Prostate gland (tissue), 2 donors: ENCODE measurements at regions not wholly inside any gene's neighbourhood (a gene's known extent, or its start where the extent isn't known, plus 50 kb on each side); places are given as distances from the start of the nearest gene placed in this dataset.

Experiments used
- DNase-seq: peaks from one replicate; pipeline ENCODE4 v3.0.0-alpha.2; 2019; ENCODE audit warnings: low spot score
- H3K27ac ChIP-seq, 2 donors: fragments of 200-600 bp; sonication (generic); 2 replicates each; pipeline ENCODE4 v1.5.1; 2017 to 2019
- H3K27me3 ChIP-seq: fragments of 200-600 bp; sonication (generic); replicated peaks from 2 replicates; pipeline ENCODE4 v1.5.1; 2019; ENCODE audit not compliant: insufficient read depth
- H3K36me3 ChIP-seq, 2 donors: fragments of 200-600 bp; sonication (generic); 1 replicate in 1 of 2; 2 replicates in 1 of 2; pipeline versions ENCODE4 v1.5.1 to v1.8.1; 2017 to 2019
- H3K4me1 ChIP-seq: fragments of 200-600 bp; sonication (generic); replicated peaks from 2 replicates; pipeline ENCODE4 v1.5.1; 2019
- H3K4me3 ChIP-seq, 2 donors: fragments of 200-600 bp; sonication (generic); 2 replicates each; pipeline ENCODE4 v1.5.1; 2017 to 2019
- H3K9me3 ChIP-seq: fragments of 200-600 bp; sonication (generic); 2 replicates; pipeline ENCODE4 v1.5.1; 2017
- CTCF ChIP-seq, 4 experiments: fragments of 200-600 bp in 2 of 4; fragments of 450-650 bp in 2 of 4; sonication (generic) in 2 of 4; IDR thresholded peaks; 1 replicate in 3 of 4; 2 replicates in 1 of 4; pipeline ENCODE4 v1.5.1; 2016 to 2019; ENCODE audit warnings: antibody characterized with exemption in 4 of 4, mild to moderate bottlenecking in 2 of 4, moderate library complexity in 2 of 4
- POLR2A ChIP-seq: fragments of 450-650 bp; IDR thresholded peaks from one replicate; pipeline ENCODE4 v1.6.1; 2016; ENCODE audit warnings: antibody characterized with exemption, mild to moderate bottlenecking
- POLR2AphosphoS5 ChIP-seq: sonication (generic); formaldehyde crosslinking; IDR thresholded peaks from one replicate; pipeline ENCODE4 v1.6.1; 2017; ENCODE audit warnings: antibody characterized with exemption
- WGBS: methylation state at CpG from one replicate; pipeline ENCODE4 v1.1.5; 2018; 5-methylcytosine and 5-hydroxymethylcytosine counted together
- intact Hi-C: fragments of 100-400 bp; cut with DNase I; formaldehyde crosslinking; loops from one replicate; pipeline ENCODE4 v1.14.2; 2022

- no peaks in the 10 kb centered on the region for H3K27me3 ChIP-seq
- WGBS, result 90% methylated on average over 9 of the region's 9 CpGs
- no peak overlapping the region for H3K4me3 ChIP-seq
- no peaks in the 10 kb centered on the region for H3K36me3 ChIP-seq
- DNase-seq, result no peak
- H3K4me1 ChIP-seq, result no peaks in the 10 kb centered on the region
- intact Hi-C loops, result no loop called here
- H3K9me3 ChIP-seq, result no peaks in the 10 kb centered on the region
- H3K27ac ChIP-seq, result no peak overlapping the region
- TF ChIP-seq CTCF (IDR thresholded peaks at IDR 0.05) (no peak), POLR2A (no peak), POLR2AphosphoS5 (no peak)
These were observed 136.0 kb downstream of the DDX1 start for GRCh38 chr2:15727396-15728244.

- H3K36me3 ChIP-seq, result no peaks in the 10 kb centered on the region
- H3K27ac ChIP-seq, result no peak overlapping the region
- DNase-seq, result no peak
- H3K4me1 ChIP-seq, result no peaks in the 10 kb centered on the region
- H3K4me3 ChIP-seq, result no peak overlapping the region
- 92% methylated on average over 9 of the region's 9 CpGs for WGBS
- no peaks in the 10 kb centered on the region for H3K27me3 ChIP-seq
- intact Hi-C loops, result no loop called here
- H3K9me3 ChIP-seq, result no peaks in the 10 kb centered on the region
- no peak for TF ChIP-seq CTCF (IDR thresholded peaks at IDR 0.05)
- TF ChIP-seq POLR2AphosphoS5, result no peak
- TF ChIP-seq POLR2A, result no peak
These were observed 136.7 kb downstream of the DDX1 start for GRCh38 chr2:15728245-15728938.

- no peak for TF ChIP-seq POLR2AphosphoS5
- no peak for TF ChIP-seq POLR2A
- TF ChIP-seq CTCF (IDR thresholded peaks at IDR 0.05), result no peak
- intact Hi-C loops, result no loop called here
- Histone ChIP-seq H3K36me3 (no peaks in the 10 kb centered on the region), H3K27ac (no peak overlapping the region), H3K9me3 (no peaks in the 10 kb centered on the region), H3K4me3 (no peak overlapping the region), H3K4me1 (no peaks in the 10 kb centered on the region), H3K27me3 (no peaks in the 10 kb centered on the region)
- WGBS, result 93% methylated on average over 7 of the region's 7 CpGs
- DNase-seq, result no peak
These were observed 137.3 kb downstream of the DDX1 start for GRCh38 chr2:15729001-15729400.

GRCh38 chr2:15729709-15730544 lies 138.3 kb downstream of the DDX1 start:
- Histone ChIP-seq H3K27me3 (no peaks in the 10 kb centered on the region), H3K9me3 (no peaks in the 10 kb centered on the region), H3K4me3 (no peak overlapping the region), H3K27ac (no peak overlapping the region), H3K36me3 (no peaks in the 10 kb centered on the region), H3K4me1 (no peaks in the 10 kb centered on the region)
- TF ChIP-seq CTCF (IDR thresholded peaks at IDR 0.05), result no peak
- no peak for TF ChIP-seq POLR2AphosphoS5
- DNase-seq, result no peak
- WGBS, result 74% methylated on average over 10 of the region's 10 CpGs
- intact Hi-C loops, result no loop called here
